GM18870 (cell line): ENCODE measurements at regions not wholly inside any gene's neighbourhood (a gene's known extent, or its start where the extent isn't known, plus 50 kb on each side); places are given as distances from the start of the nearest gene placed in this dataset.

Experiments used
- ATAC-seq: cut with Tn5 transposase; IDR thresholded peaks from one replicate; pipeline ENCODE4 v1.9.1; 2021; ENCODE audit warnings: moderate library complexity; ENCODE audit not compliant: unreplicated experiment

DNA sequence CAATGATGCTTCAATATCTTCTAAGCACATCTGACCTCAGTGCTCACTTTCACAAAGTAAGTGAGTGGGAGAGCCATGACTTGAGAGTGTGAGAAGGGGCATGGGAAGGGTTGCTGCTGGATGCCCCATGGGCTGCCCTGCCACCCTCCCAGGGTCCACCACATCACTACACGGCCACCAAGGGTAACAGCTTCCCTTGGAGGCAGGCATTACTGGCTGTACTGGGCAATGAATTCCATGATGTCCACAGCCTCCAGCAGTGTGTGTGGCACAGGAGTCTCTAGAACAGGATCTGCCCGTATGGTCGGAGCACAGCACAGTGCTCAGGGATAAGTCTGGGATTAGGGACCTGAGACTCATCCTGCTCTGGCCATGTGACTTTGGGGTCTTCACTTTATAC lies 481.0 kb upstream of the MYT1L start:
- ATAC-seq, result no peak

- no peak for ATAC-seq
Measured at GRCh38 chr2:2810504-2810903, 479.4 kb upstream of the MYT1L start.

DNA sequence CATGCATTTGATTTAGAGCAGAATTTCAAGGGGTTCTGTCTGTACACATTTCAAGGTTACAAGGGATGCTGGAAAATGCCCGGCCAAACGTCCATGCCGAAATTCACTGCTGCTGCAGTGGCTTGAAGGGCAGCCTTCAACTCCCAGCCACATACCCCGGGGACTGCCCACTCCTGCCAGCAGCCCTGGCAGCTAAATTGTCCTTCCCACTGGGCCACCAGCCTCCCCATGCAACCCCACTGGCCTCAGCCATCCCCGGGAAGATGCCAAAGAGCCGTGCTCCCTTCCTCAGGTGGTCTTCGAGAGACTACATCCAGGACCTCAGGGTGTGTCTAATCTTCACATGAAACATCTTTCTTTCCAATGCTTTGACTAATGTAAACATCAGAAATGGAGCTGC lies 478.7 kb upstream of the MYT1L start:
- no peak for ATAC-seq

GRCh38 chr2:2808551-2809058 lies 477.5 kb upstream of the MYT1L start:
- ATAC-seq, result no peak

DNA sequence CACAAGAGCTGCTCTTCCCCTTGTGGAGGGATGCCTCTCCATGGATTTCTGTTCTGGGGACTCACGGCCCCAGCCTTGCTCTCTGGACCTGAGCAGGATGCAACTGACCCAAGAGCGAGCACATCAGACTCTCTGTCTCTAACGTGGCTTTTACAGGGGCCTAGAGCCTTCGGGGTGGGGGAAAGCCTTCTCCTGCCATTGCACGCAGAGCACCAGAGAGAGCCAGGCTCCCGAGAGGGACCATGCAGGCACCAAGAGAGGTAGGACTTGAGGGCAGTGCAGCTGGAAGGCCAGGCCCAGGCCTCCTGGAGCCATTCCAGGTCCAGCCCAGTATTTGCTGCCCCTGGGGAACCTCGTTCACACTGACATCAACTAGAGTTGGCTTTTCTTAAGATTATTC lies 475.6 kb upstream of the MYT1L start:
- no peak for ATAC-seq

DNA sequence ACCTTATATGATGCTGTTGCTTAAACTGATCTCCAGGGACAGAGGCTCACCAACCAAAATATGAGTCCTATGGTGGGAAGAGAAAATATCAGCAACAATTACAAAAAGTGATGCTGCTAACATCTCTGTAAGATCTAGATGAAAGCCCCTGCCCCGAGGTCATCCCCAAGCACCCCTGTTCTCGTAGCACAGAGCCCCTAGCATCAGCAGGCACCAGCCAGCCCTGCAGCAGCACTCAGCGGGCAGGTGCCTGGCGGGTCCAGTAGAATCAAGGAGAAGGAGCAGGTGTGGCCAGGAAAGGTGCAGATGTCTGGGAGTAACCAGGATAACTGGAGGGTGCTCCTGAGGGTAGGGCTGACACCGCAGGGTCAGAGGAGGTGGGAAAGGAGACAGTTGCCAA lies 474.2 kb upstream of the MYT1L start:
- no peak for ATAC-seq

DNA sequence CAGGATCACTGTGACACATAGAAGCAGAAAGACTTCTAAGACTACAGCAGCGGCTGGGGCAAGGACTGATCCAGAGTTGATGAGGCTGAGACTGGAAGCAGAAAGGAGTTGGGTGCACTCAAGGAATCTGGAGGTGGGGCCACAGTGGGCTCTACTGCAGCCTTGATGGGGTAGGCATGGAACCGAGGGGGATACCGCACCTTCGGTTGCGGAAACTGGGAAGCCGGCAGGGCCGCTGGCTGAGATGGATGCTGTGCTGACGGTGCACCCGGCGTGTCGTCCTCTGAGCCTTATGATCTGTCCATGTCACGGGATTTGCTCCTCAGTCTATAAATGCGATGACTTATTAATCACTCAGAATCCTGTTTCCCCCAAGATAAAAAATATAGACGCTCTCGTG lies 473.5 kb upstream of the MYT1L start:
- ATAC-seq, result no peak

DNA sequence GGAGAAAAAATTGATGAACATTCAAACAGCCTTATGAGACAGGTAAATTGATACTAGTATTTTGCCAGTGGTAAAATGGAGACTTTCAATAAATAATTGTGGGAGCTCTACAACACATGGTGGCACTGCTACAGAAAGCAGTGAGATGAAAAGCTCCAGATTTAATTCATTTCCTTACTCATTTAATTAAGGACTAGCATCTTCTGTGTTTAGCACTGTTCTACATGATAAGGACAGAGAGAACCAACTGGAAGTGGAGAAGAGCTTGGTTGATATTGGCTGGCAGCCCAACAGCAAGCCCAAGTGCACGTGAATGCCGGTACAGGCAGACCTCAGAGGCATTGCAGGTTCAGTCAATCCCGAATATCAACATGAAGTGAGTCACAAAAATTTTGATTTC lies 470.4 kb upstream of the MYT1L start:
- ATAC-seq, result no peak

DNA sequence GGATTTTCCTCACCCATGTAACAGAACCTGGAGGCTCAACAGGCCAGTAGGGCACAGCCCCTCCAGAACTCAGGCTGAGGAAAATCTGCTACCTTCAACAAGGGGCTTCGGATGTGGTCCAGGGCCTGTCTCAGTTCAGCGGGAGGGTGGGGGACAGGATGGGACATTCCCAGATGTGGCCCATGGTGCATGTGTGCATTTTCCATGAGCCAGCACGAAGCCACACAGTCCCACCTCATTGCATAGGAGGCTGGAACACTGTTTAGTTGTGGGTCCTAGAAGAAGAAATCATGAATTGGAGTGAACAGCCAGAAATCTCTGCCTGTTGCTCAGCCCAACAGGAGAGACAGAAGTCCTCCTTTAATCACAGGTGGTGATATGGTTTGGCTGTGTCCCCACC lies 469.6 kb upstream of the MYT1L start:
- ATAC-seq, result no peak

GRCh38 chr2:2800001-2800400 lies 468.9 kb upstream of the MYT1L start:
- ATAC-seq, result no peak

DNA sequence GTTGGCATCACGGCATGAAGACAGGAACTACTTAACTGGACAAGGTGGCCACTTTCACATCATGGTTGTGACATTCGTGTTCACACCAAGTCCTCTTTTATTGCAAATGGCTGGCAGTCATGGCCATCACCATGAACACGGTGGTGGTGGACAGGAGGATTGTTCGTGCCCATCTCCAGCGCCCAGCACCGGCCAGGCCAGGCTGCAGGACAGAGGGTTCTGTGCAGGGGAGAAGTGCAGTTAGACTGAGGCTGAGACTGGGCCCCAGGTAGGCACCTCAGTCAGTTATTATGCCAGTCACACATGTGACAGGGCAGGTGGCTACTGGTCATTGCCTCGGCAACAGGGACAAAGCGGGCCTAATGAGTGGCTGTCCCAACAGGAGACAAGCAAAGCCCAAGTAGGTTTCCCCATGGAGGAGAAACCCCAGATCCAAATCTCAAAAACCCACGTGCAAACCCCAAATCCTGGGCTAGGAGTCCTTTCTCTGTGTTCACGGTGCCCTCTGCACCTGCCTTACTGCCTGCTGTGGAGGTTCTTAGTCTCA lies 468.1 kb upstream of the MYT1L start:
- ATAC-seq, result no peak

GRCh38 chr2:2798337-2798736 lies 467.3 kb upstream of the MYT1L start:
- no peak for ATAC-seq

GRCh38 chr2:2797797-2798196 lies 466.7 kb upstream of the MYT1L start:
- ATAC-seq, result no peak

DNA sequence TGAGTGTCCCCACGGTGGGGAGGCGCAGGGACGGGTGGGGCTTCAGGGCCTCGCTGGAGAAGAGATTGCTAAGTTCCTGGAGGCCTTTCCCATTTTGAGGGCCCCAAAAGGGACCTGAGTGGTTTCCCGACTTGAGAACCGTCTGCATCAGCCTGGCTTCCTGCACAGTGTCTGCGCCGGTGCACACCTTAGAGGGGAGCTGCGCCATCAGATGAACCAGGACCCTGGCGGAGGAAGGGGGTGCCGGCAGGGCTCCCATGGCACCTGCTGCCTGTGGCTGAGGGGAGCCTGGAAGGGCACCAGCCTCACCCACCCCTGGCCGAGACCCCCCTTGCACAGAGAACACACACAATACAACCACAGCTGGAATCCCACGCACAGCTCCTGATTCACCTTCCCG lies 465.1 kb upstream of the MYT1L start:
- no peak for ATAC-seq

GRCh38 chr2:2795438-2796091 lies 464.5 kb upstream of the MYT1L start:
- no peak for ATAC-seq

DNA sequence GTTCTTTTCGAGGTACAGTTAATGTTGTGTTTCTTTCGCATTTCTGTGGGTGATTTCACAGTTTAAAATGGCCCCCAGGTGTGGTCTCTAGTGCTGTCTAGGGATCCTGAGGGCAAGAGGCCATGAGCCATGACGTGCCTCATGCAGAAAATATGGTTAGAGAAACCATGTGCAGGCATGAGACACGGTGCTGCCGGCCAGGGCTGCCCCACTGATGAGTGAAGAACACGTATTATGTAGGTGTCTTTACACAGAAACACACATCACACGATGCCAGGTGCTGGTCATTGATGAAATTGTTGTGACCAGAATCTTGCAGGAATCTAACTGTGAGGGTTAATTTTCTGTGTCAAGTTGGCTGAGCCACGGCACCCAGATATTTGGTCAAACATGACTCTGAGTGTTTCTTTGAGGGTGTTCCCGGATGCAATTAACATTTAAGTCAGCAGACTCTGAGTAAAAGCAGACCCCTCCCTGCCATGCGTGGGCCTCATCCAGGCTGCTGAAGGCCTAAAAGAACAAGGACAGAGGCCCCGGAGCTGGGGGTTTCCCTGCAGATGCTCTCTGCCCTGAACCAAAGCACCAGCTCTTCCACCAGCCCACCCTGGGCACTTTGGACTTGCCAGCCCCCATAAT lies 463.0 kb upstream of the MYT1L start:
- ATAC-seq, result no peak

GRCh38 chr2:2793514-2793913 lies 462.4 kb upstream of the MYT1L start:
- ATAC-seq, result no peak

DNA sequence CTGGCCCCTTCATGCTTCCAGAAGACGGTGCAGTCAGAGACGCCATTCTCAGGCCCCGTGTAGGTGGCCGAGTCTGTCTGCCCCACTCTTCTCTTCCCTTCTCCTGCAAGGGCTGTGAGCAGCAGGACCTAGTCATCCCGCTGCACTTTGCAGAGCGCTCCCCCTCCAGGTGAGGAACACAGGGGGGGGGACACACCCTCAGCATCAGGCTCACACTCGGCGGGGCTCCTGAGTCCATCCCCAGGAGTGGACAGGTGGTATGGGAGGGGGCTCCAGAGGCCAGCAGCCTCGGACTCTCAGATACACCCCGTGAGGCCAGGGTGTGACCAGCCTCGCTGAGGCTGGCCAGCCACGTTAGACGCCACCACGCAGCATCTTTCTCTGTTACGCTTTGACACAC lies 460.5 kb upstream of the MYT1L start:
- no peak for ATAC-seq

DNA sequence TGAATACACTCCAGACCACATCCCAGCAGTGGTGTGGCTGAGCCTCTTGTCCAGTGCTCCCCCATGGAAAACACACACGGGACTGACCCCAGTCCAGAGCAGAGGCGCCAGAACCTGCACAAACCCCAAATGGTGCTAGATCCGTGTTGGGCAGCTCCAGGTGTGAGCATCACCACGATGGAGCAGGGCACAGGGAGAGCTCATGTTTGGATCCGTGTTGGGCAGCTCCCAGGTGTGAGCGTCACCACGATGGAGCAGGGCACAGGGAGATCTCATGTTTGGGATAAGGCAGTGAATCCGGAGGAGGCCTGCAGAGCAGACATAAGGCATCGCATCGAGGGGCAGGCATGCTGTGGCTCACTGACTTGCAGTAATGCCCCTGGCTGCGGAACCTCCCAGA lies 460.0 kb upstream of the MYT1L start:
- ATAC-seq, result no peak

DNA sequence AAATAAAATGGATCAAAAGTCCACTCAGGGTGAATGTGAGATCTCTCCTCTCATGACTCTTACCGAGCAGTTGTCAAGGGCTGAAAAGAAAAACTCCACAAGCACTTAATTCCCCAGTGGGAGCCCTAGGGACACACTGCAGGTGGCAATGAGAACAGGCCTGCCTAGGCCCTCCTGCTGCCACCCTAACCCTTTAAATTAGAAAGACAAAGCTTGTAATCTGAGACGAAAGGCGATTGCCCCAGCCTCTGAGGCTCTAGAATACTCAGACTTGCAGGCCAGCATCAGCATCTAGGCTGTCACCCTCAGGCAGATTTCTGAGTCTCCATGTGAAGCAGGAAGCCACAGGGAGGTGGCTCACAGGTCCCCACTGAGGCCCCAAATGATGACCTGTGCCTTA lies 457.0 kb upstream of the MYT1L start:
- ATAC-seq, result no peak

DNA sequence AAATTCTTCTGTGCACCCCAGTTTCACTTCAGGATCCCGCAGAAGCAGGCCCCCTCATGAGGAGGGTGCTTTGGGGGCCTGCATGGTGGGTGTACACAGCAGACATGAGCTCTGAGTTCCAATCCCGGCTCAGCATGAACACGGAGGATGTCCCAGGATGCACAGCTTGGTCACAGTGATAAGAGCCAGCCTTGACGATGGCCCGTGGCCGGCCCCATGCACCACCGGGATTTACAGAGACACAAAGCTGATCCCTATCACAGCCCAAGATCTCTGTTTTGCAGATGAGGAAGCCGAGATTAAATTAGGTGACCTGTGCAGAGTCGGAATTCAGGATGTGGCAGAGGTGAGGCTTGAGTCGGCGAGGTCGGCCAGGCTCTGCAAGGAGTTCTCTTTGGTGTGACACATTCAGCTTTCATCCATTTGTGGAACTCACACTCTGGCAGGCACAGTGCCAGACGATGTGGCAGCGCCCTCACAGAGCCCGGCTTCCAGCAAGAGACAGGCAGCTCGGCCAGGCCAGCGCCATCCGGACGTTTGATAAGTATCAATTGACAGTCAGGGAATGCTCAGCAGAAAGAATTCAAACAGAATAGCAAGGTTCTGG lies 456.3 kb upstream of the MYT1L start:
- ATAC-seq, result no peak

DNA sequence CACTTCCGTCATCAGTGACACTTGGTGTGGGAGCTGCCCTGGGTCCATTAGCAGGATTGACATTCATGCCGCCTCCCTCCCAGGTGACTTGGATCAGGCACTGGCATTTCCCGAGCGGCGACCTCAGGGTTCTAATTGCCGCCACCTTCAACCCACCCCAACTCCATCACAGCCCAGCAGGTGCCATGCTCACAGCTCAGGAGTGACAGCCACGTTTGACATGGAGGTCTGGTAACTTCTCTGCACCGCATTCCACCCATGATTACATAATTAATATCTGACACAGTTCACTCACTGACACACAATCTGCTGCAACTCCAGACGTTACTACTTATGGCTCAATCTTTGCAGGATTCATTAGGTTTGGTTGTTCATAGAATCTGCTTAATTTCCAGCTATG lies 450.9 kb upstream of the MYT1L start:
- ATAC-seq, result no peak
